ENCODE measurements at regions not wholly inside any gene's neighbourhood (a gene's known extent, or its start where the extent isn't known, plus 50 kb on each side); places are given as distances from the start of the nearest gene placed in this dataset.

DNA sequence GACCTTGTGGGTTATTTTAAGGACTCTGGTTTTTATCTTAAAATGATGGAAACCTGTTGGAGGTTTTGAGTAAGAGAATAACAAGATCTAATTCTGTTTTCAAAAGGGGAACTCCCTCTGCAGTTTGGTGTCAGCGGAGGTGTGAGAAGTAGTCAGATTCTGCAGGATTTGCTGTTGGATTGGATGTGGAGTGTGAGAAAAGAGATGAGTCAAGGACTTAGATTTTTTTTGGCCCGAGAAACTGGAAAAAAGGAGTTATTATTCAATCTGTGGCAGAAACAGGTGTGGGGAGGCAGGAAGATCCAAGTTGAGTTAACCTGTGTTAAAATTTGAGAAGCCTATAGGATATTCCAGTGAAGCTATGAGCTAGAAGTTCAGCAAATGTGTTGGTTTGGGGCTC is 337.2 kb upstream of the FANCL start:
- Mint-ChIP-seq H3K36me3 (ENCODE audit: insufficient read depth) (no peaks in the 10 kb centered on the region), H3K4me3 (no peak overlapping the region), H3K9me3 (no peaks in the 10 kb centered on the region), H3K27me3 (no peaks in the 10 kb centered on the region), H3K4me1 (no peaks in the 10 kb centered on the region), H3K27ac (ENCODE audit: low read depth) (no peak overlapping the region)
- ATAC-seq (replicated peaks; ENCODE audit: extremely low read depth, poor library complexity, severe bottlenecking) (no peak), DNase-seq (ENCODE audit: low spot score in 2 of 2) (no peak)

DNA sequence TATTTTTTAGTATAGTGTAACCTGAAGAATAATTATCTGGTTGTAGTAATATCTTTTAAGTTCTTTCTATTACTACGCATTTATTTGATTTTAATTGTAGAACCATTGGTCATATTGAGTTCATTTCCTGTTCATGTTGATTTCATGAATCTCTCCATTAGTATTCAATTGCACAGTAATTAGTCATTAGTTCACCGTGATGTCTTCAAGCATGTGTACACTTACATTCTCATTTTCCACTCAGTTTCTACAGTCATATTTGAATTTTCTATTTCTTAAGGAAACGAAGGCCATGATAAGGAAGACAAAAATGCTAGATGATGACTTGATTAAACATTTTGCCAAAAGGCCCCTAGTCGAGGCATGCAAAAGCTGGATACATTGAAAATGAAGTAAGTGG is 333.7 kb upstream of the FANCL start:
- H3K27me3 Mint-ChIP-seq: no peaks in the 10 kb centered on the region
- H3K27ac Mint-ChIP-seq (ENCODE audit: low read depth): no peak overlapping the region
- no peaks in the 10 kb centered on the region for H3K4me1 Mint-ChIP-seq
- ATAC-seq (replicated peaks; ENCODE audit: extremely low read depth, poor library complexity, severe bottlenecking) (no peak), DNase-seq (ENCODE audit: low spot score in 2 of 2) (no peak)
- no peak overlapping the region for H3K4me3 Mint-ChIP-seq
- H3K36me3 Mint-ChIP-seq (ENCODE audit: insufficient read depth): no peaks in the 10 kb centered on the region
- H3K9me3 Mint-ChIP-seq: no peaks in the 10 kb centered on the region

DNA sequence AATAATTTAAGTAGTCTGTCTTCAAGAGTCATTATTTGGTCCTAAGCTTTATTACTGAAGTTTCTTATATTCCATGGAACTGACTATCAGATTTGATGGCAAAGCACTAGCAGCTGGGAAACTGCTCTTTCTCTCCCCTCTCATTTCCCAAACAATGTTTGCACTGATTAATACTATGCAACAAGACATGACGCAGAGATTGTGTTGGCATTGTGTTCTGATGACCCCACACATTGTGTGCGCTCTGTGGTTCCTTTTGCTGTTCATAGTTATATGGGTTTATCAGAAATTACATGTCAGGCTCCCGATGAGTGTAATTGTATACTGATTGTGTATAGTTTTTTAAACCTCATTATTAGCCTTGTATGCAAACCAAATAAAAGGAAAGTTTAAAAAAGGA is 331.6 kb upstream of the FANCL start:
- H3K4me3 Mint-ChIP-seq: no peak overlapping the region
- no peaks in the 10 kb centered on the region for H3K4me1 Mint-ChIP-seq
- H3K27ac Mint-ChIP-seq (ENCODE audit: low read depth): no peak overlapping the region
- DNase-seq (ENCODE audit: low spot score in 2 of 2) (no peak), ATAC-seq (replicated peaks; ENCODE audit: extremely low read depth, poor library complexity, severe bottlenecking) (no peak)
- H3K9me3 Mint-ChIP-seq: no peaks in the 10 kb centered on the region
- H3K36me3 Mint-ChIP-seq (ENCODE audit: insufficient read depth): no peaks in the 10 kb centered on the region
- H3K27me3 Mint-ChIP-seq: no peaks in the 10 kb centered on the region

GRCh38 chr2:58571181-58571852 is 330.2 kb upstream of the FANCL start:
- Mint-ChIP-seq H3K27ac (ENCODE audit: low read depth) (no peak overlapping the region), H3K4me1 (no peaks in the 10 kb centered on the region), H3K36me3 (ENCODE audit: insufficient read depth) (no peaks in the 10 kb centered on the region), H3K9me3 (no peaks in the 10 kb centered on the region), H3K4me3 (no peak overlapping the region), H3K27me3 (no peaks in the 10 kb centered on the region)
- no peak for ATAC-seq (replicated peaks; ENCODE audit: extremely low read depth, poor library complexity, severe bottlenecking)
- DNase-seq (ENCODE audit: low spot score in 2 of 2): no peak

DNA sequence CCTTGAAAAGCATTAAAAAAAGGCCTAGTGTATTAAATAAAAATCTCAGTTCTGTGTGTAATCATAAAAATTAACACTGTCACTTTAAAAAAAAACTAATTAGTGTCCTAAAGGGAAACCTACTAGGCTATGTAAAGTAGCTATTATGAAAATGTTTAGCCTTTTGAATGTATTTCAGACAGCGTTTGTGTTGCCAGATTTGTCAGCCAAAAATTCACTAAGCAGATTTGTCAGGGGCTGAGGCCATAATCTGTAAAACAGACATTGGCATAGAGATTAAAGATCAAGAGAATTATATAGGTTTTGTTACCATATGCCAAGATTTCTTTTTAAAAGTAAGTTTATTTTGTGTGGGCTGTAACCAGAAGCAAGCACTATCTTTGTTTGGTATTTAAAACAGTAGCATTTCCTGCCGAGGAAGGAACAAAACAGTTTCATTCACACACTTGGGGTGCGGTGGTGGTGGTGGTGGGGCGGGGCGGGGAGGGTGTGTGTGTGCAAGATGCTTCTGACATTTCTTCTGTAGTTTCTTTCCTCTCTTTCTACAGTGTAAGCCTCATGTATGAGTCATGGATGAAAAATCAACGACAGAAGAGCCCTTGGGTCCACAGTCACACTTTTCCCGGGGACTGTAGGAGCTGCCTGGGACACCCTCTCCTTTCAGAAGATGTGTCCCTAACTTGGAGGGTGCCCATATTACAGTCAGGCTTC is 328.5 kb upstream of the FANCL start:
- no peaks in the 10 kb centered on the region for H3K9me3 Mint-ChIP-seq
- H3K4me1 Mint-ChIP-seq: no peaks in the 10 kb centered on the region
- DNase-seq (ENCODE audit: low spot score in 2 of 2) (no peak), ATAC-seq (replicated peaks; ENCODE audit: extremely low read depth, poor library complexity, severe bottlenecking) (peak; percentile 58)
- H3K27ac Mint-ChIP-seq (ENCODE audit: low read depth): peak overlapping the region; percentile 65
- no peaks in the 10 kb centered on the region for H3K27me3 Mint-ChIP-seq
- no peak overlapping the region for H3K4me3 Mint-ChIP-seq
- no peaks in the 10 kb centered on the region for H3K36me3 Mint-ChIP-seq (ENCODE audit: insufficient read depth)

DNA sequence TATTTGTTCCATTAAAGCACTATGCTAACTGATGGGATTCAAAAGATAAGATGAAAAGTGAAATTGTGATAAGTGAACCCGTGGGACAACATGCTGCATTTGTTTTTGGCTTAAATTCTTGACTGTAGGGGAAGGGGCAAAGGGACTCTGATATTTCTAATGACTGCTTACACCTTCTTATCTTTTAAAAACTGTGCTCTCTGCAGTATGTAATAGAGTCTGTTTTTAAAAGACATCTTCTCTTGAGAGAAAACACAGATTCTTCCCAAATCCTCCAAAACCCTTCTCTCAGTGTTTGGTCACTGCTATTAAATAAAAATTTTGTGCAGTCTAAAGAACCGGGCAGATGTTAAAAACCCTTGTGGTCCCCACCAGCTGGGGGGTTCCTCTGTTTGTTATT is 327.8 kb upstream of the FANCL start:
- H3K9me3 Mint-ChIP-seq: no peaks in the 10 kb centered on the region
- H3K4me1 Mint-ChIP-seq: no peaks in the 10 kb centered on the region
- no peak for ATAC-seq (replicated peaks; ENCODE audit: extremely low read depth, poor library complexity, severe bottlenecking)
- H3K36me3 Mint-ChIP-seq (ENCODE audit: insufficient read depth): no peaks in the 10 kb centered on the region
- H3K27me3 Mint-ChIP-seq: no peaks in the 10 kb centered on the region
- H3K4me3 Mint-ChIP-seq: no peak overlapping the region
- no peak for DNase-seq (ENCODE audit: low spot score in 2 of 2)
- no peak overlapping the region for H3K27ac Mint-ChIP-seq (ENCODE audit: low read depth)

- Mint-ChIP-seq H3K4me3 (no peak overlapping the region), H3K9me3 (no peaks in the 10 kb centered on the region), H3K27ac (ENCODE audit: low read depth) (no peak overlapping the region), H3K4me1 (no peaks in the 10 kb centered on the region), H3K27me3 (no peaks in the 10 kb centered on the region), H3K36me3 (ENCODE audit: insufficient read depth) (no peaks in the 10 kb centered on the region)
- ATAC-seq (replicated peaks; ENCODE audit: extremely low read depth, poor library complexity, severe bottlenecking) (no peak), DNase-seq (ENCODE audit: low spot score in 2 of 2) (no peak)
Observed at GRCh38 chr2:58562276-58562675, 321.2 kb upstream of the FANCL start.

- H3K4me3 Mint-ChIP-seq: no peak overlapping the region
- H3K36me3 Mint-ChIP-seq (ENCODE audit: insufficient read depth): no peaks in the 10 kb centered on the region
- H3K4me1 Mint-ChIP-seq: no peaks in the 10 kb centered on the region
- DNase-seq (ENCODE audit: low spot score in 2 of 2): no peak
- H3K27ac Mint-ChIP-seq (ENCODE audit: low read depth): no peak overlapping the region
- H3K9me3 Mint-ChIP-seq: no peaks in the 10 kb centered on the region
- ATAC-seq (replicated peaks; ENCODE audit: extremely low read depth, poor library complexity, severe bottlenecking): no peak
- no peaks in the 10 kb centered on the region for H3K27me3 Mint-ChIP-seq
Observed at GRCh38 chr2:58560531-58560930, 319.4 kb upstream of the FANCL start.

DNA sequence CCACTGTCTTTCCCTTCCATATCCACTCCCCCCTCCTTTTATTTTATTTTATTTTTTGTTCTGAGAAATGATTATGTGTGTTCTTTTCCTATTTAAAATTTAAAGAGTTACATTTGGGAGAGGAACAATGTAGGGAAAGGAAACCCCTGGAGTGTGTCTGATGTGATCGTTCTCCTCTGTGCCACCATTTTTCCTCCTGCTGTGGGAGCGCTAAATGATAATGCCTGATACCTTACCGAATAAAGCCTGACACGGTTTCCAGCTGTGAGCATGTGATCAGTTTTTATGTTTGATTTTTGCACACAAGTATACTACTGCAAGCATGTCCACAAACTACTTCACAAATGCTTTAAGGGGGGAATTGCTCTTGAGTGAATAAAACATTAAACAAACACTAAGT is 317.8 kb upstream of the FANCL start:
- Mint-ChIP-seq H3K9me3 (no peaks in the 10 kb centered on the region), H3K27me3 (no peaks in the 10 kb centered on the region), H3K4me1 (no peaks in the 10 kb centered on the region), H3K36me3 (ENCODE audit: insufficient read depth) (no peaks in the 10 kb centered on the region), H3K27ac (ENCODE audit: low read depth) (no peak overlapping the region), H3K4me3 (no peak overlapping the region)
- ATAC-seq (replicated peaks; ENCODE audit: extremely low read depth, poor library complexity, severe bottlenecking) (no peak), DNase-seq (ENCODE audit: low spot score in 2 of 2) (no peak)

GRCh38 chr2:58557176-58557575 is 316.1 kb upstream of the FANCL start:
- DNase-seq (ENCODE audit: low spot score in 2 of 2) (no peak), ATAC-seq (replicated peaks; ENCODE audit: extremely low read depth, poor library complexity, severe bottlenecking) (no peak)
- H3K27ac Mint-ChIP-seq (ENCODE audit: low read depth): no peak overlapping the region
- no peaks in the 10 kb centered on the region for H3K9me3 Mint-ChIP-seq
- H3K27me3 Mint-ChIP-seq: no peaks in the 10 kb centered on the region
- H3K36me3 Mint-ChIP-seq (ENCODE audit: insufficient read depth): no peaks in the 10 kb centered on the region
- no peaks in the 10 kb centered on the region for H3K4me1 Mint-ChIP-seq
- no peak overlapping the region for H3K4me3 Mint-ChIP-seq

DNA sequence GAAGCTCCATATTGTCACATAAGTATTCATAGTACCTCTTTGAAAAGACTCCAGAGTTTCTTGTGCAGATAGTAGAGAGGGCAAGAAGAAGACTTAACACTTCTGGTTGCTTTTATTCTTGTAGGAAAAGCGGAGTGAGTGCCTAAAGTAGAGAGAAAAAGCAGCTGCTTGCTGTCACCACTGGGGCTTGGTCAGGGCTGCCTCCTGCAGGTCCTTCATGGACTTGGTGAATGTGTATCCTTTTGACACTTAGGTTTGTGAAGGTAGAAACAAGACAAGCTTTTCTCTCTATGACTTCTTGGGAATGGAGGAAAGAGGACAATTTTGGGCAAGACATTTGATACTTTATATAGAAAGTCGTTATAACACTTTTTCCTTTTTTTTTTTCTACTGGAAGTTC is 312.8 kb upstream of the FANCL start:
- H3K27me3 Mint-ChIP-seq: no peaks in the 10 kb centered on the region
- H3K9me3 Mint-ChIP-seq: no peaks in the 10 kb centered on the region
- no peaks in the 10 kb centered on the region for H3K36me3 Mint-ChIP-seq (ENCODE audit: insufficient read depth)
- no peaks in the 10 kb centered on the region for H3K4me1 Mint-ChIP-seq
- H3K4me3 Mint-ChIP-seq: no peak overlapping the region
- no peak overlapping the region for H3K27ac Mint-ChIP-seq (ENCODE audit: low read depth)
- DNase-seq (ENCODE audit: low spot score in 2 of 2) (no peak), ATAC-seq (replicated peaks; ENCODE audit: extremely low read depth, poor library complexity, severe bottlenecking) (no peak)

DNA sequence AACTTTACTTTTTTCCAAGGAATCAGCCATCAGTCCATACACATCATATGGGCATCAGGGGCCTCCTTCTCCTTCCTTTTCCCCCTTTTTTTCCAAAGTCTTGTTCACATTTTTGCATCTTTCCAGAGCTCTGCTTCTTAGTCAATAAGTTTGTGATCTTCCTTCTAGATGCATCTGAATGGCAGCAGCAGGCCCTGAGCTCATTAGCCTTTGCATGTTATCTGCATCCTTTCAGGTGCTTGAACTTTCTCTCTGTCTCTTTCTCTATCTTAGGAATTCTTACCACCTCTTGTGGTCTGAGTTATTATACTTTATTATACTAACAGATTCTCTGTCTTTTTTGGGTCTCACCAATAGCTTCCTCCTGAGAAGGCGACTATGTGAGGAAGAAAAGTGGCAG is 312.4 kb upstream of the FANCL start:
- Mint-ChIP-seq H3K4me3 (no peak overlapping the region), H3K36me3 (ENCODE audit: insufficient read depth) (no peaks in the 10 kb centered on the region), H3K9me3 (no peaks in the 10 kb centered on the region), H3K27ac (ENCODE audit: low read depth) (no peak overlapping the region), H3K4me1 (no peaks in the 10 kb centered on the region), H3K27me3 (no peaks in the 10 kb centered on the region)
- no peak for DNase-seq (ENCODE audit: low spot score in 2 of 2)
- no peak for ATAC-seq (replicated peaks; ENCODE audit: extremely low read depth, poor library complexity, severe bottlenecking)
